IPS DF 19.7 (cell line): ENCODE measurements at regions not wholly inside any gene's neighbourhood (a gene's known extent, or its start where the extent isn't known, plus 50 kb on each side); places are given as distances from the start of the nearest gene placed in this dataset.

ENCODE experiments used
- DNase-seq: peaks from one replicate; pipeline ENCODE4 v3.0.0-alpha.2; 2013; ENCODE audit warnings: low read depth, low spot score

DNA sequence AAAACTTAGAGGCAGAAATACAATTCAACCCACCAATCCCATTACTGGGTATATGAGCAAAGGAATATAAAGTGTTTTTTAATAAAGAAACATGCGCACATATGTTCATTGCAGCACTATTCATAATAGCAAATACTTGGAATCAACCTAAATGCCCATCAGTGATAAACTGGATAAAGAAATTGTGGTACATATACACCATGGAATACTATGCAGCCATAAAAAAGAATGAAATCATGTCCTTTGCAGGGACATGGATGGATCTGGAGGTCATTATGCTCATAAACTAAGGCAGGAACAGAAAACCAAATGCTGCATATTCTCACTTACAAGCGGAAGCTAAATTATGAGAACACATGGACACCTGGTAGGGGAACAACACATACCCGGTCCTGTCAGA is 807.7 kb upstream of the INTU start:
- no peak for DNase-seq

DNA sequence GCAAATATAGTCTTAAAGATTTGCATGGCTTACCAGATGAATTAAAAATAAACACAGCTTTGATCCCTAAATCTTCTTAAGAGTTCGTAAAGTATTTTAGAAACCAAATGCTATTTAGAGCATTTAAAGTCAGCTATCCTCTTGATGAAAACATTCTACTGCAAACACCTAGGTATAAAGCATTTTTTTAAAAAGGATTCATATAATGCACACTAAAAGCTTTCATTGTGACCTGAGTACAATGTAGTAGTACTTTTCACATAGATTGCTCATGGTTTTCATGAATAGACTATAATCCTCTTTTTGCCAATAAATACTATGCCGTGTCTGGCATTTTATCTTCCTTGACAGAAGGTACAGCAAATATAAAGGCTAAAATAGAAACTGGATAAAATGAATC is 805.1 kb upstream of the INTU start:
- no peak for DNase-seq

DNA sequence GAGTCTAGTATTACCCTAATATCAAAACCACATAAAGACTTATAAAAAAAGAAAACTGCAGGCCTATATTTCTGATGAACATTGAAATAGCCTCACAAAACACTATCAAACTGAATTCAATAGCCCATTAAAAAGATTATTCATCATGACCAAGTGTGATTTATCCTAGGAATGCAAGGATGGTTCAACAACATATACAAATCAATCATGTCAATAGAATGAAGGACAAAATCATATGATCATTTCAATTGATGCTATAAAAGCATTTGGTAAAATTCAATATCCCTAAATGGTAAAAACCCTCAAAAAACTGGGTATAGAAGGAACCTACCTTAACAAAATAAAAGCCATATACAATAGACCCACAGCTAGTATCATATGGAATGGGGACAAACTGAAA is 797.9 kb upstream of the INTU start:
- no peak for DNase-seq

DNA sequence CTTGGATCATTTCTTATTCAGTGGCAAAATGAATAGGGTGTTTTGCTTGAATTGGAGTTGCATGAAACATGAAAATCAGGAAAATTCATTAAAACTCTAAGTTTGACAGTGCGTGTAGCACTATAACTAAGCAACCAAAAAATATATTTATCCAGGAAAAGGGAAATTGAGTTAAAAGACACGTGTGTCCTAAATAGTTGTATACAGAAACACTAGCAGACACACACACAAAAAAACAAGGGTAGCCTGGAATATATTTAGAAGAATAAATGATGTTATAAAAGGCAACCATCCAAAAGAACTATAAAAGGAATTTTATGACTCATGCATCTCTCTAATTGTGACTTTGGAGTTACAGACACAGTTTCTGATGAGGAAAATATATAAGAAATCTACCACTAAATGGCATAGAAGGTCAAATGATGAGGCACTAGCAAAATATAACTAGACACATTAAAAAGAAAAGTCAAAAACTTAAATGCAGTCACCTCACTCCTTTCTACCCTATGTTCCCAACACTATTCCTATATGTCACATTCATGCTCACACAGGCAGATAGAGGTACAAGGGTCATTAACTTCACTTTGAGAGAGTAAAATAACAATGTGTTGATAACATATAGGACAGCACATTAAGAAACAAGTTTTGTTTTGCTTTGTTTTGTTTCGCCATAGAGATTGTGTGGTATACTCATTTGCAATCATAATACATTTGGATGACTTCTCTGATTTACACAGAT is 793.6 kb upstream of the INTU start:
- no peak for DNase-seq

DNA sequence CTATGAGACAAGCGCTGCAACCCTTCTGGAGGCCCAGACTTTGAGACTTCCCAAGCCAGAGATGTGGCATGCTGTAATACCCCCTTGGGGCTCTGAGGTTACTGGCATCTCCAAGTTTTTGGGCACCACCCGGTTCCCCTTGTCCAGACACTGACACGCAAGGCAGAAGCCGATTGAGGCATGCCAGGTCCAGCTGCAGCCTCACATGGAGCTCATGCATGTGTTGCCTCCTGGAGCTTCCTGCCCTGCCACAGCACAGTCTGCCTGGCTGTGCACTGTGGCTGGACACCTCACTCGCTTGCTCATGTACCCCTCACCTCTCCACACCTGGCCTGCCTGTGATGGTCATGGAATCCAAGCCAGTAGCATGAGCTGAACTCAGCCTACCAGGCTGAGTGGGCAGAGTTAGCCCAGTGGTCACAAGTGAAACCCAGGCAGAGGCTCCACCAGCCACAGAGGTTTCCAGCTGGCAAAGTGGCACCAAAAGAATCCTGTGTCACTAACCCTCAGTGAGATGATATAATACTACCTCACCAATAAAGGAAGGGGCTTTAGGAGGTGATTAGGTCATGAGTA is 789.2 kb upstream of the INTU start:
- DNase-seq, result no peak

DNA sequence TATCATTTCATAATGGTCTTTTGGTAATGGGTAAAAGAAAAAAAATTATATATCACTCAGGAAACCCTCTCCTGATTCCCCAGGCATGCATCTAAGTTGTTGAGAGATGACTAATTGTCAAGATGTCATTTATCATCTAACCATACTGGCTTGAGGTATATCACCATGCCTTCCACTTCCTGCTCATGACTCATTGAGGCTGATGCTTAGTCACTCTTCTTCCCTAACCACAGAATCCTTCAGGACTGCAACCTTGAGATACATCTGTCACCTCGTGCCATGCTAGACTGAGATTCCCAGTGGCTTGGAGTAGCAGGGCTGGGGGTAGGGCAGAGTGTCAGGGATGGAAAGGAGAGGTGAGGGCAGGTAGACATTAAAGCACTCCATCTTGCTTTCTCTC is 782.5 kb upstream of the INTU start:
- DNase-seq, result no peak

DNA sequence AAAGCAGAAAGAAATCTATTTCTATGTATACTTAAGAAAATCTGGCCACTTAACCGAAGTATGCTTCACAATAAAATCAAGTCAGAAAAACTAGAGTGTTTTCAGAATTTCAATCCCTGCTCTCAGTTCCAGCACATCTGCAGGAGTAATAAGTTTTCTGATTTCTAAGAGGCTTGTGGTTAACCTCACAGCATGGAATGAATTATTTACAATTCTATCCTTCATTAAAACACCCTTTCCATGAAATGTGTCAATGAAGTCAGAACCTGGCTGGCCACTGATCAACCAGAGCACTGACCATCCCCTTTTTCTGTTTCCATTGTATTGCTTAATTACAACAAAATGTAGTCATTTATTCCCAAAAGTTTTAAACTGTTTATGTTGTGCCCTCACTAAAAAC is 781.4 kb upstream of the INTU start:
- no peak for DNase-seq

DNA sequence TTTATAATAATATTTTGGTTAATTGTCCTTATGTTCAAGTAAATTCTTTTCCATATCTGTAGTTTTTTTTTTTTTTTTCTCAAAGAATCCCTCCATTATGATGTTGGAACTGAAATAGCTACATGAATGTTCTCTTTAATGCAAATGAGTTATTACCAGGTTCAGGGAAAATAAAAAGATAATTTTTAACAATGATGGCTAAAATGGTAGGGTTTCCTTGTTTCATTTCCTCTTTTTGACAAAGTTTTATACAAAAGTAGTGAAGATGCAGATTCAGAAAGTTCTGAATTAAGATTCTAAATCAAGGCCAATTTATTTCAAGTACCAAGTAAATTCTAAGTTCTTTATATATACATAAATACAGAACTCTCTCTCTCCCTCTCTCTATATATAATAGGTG is 779.0 kb upstream of the INTU start:
- no peak for DNase-seq

DNA sequence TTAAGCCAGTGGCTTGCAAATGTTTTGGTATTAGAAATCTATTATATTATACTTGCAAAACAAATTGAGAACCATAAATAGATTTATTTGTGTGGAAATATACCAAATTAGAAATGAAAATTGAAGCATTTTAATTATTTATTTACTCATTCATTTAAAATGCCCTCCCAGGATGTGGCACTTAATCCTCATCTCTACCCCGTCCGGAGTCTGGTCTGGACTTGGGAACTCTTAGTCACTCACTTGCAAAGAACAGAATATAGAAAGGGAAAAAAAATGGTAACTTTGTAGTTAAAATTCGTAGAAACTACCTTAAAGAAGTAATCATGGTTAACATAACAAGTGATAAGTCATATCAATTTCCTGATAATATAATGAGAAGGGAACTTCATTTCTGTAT is 775.9 kb upstream of the INTU start:
- no peak for DNase-seq

DNA sequence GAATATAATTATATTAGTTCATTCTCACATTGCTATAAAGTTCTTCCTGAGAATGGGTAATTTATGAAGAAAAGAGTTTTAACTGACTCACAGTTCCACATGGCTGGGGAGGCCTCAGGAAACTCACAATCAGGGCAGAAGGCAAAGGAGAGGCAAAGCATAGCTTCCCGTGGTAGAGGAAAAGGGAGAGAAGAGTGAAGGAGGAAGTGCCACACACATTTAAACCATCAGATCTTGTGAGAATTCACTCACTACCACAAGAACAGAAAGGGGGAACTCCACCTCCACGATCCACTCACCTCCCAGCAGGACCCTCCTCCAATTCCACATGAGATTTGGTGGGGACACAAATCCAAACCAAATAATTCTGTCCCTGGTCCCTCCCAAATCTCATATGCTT is 773.4 kb upstream of the INTU start:
- no peak for DNase-seq

DNA sequence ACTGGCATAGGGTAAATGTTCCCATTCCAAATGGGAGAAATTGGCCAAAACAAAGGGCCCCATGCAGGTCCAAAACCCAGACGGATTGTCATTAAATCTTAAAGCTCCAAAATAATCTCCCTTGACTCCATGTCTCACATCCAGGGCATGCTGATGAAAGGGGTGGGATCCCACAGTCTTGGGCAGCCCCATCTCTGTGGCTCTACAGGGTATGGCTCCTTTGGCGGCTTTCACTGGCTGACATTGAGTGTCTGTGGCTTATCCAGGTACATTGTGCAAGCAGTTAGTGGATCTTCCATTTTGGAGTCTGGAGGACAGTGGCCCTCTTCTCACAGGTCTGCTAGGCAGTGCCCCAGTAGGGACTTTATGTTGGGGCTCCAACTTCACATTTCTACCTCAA is 772.9 kb upstream of the INTU start:
- no peak for DNase-seq

DNA sequence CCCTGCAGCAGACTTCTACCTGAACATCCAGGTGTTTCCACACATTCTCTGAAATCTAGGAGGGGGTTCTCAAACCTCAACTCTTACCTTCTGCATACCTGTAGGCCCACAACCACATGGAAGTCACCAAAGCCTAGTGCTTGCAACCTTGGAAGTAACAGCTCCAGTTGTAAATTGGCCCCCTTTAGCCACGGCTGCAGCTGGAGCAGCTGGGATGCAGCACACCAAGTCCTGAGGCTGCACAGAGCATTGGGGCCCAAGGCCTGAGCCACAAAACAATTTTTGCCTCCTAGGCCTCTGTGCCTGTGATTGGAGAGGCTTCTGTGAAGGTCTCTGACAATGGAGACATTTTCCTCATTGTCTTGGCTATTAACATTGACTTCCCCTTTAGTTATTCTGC is 772.4 kb upstream of the INTU start:
- DNase-seq, result no peak

DNA sequence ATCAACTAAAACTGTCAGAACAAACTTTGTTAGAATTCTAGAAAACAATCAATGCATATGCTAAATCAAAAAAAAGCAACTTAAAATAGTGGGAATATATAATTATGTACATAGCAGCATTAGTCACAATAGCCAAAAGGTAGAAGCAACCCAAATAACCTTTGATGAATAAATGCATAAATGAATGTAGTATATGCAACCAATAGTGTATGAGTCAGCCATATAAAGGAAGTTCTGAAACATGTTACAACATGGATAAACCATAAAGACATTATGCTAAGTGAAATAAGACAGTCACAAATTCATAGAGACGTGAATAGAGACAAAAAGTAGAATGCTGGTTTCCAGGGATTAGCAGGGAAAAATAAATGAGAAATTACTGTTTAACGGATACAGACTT is 762.8 kb upstream of the INTU start:
- no peak for DNase-seq

DNA sequence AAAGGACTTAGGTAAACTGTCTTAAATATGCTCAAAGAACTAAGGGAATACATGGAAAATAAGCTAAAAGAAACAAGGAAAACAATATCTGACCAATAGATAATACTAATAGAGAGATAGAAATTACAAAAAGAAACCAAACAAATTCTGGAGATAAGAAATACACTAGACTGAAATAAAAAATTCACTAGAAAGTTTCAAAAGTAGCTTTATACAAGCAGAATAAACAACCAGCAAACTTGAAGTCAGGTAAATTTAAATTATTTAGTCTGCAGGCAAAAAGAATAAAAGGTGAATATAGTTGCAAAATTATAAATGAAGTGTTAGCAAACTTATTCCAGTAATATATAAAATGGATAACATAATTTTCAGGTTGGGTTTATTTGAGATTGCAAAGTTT is 760.9 kb upstream of the INTU start:
- no peak for DNase-seq

DNA sequence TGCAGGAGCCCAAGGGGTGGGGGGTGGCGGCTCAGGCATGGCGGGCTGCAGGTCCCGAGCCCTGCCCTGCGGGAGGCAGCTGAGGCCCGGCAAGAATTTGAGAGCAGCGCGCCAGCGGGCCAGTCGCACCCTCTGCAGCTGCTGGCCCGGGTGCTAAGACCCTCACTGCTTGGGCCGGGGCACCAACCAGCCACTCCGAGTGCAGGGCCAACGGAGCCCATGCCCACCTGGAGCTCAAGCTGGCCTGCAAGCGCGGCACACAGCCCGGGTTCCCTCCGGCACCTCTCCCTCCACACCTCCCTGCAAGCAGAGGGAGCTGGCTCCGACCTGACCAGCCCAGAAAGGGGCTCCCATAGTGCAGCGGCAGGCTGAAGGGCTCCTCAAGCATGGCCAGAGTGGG is 758.2 kb upstream of the INTU start:
- no peak for DNase-seq

DNA sequence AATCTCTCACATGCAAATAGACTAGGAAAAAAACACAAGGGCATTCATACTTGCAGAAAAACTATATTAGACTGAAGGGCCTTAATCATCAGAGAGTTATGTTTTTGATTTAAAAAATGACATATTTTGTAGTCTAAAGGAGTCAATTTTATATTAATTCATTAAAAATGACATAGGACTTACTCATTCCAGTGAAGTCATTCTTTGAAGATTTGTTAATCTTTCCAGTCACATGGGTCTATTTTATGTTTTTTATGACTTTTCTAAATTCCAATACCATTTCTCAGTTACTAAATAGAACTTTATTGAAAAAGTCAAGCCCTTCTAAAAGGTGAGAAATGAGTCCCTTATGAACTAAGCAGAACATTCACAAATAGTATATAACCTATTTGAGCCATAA is 743.8 kb upstream of the INTU start:
- DNase-seq, result no peak

DNA sequence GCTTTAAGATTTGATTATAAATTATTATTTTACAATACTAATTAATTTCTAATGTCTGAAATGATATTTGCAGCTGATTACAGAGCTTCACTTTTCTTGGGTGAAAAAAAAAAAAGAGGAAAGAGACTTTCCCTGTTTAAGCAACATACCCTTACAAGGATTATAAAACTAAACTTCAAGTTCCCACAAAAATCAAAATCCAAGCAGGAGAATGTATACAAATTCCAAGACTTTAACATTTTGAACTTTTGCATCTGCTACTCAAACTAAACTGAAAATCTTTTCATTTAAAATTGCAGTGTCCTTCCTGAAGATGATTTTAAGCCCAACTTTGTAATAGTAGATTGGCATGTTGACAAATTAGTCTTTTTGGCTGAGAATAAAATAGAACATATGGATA is 742.4 kb upstream of the INTU start:
- no peak for DNase-seq

DNA sequence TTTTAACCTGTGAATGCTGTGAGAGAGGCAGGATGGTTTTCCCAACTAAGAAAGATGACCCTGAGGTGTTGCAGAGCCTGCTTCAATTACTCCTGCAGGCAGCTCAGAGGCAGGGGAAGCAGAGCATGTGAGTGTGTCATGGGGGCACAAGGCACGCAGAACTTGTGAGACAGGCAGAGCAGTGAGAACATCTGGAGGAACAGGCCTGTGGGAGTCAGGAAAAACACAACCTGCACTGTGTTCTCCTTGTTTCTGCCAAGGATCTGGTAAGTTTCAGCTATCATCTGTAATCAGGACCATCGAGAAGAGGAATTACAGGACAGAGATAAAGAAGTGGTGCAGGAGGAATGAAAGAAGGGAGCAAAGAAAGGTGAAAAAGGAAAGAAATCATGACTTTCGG is 741.8 kb upstream of the INTU start:
- DNase-seq, result no peak

DNA sequence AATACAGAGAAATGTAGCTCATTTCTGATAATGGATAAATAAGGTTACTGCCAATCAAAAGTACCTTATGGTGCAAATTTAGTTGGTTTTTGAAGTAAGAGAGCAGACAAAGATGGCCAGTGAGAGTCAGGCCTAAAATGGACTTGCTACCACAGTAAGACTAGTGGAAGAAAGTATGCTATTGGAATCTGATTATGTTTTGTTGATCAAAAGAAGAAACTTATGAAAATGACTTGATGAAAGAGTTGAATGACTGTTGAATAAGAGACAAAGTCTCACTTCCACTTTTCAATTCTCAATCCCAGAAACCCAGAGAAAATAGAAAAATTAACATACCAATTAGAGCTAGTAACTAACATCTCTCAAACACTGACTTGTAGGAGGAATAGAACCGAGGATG is 737.8 kb upstream of the INTU start:
- DNase-seq, result no peak

DNA sequence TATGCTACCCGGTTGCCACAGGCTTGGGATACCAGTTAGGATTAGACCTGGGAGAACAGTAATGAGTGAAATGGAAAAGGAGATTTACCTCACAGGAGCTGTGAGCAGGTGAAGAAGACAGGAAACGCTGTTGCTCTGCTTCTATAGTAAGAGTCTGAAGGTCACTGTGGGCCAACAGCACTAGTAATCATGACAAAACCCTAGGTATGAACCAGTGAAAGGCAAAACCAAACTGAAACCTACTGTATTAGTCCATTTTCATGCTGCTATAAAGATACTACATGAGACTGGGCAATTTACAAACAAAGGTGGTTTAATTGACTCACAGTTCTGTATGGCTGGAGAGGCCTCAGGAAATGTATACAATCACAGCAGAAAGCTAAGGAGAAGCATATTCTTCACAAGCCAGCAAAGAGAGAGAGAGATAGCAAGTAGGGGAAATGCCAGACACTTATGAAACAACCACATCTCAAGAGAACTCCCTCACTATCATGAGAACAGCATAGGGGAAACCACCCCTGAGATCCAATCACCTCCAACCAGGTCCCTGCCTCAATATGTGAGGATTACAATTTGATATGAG is 736.7 kb upstream of the INTU start:
- DNase-seq, result no peak

DNA sequence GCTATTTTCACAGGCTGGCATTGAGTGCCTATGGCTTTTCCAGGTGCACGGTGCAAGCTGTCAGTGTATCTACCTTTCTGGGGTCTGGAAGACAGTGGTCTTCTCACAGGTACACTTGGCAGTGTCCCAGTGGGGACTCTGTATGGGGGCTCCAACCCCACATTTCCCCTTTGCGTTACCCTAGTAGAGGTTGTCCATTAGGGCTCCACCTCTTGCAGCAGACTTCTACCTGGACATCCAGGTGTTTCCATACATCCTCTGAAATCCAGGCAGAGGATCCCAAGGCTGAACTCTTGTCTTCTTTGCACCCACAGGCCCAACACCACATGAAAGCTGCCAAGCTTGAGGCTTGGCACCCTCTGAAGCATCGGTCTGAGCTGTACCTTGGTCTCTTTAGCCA is 735.7 kb upstream of the INTU start:
- DNase-seq, result no peak

DNA sequence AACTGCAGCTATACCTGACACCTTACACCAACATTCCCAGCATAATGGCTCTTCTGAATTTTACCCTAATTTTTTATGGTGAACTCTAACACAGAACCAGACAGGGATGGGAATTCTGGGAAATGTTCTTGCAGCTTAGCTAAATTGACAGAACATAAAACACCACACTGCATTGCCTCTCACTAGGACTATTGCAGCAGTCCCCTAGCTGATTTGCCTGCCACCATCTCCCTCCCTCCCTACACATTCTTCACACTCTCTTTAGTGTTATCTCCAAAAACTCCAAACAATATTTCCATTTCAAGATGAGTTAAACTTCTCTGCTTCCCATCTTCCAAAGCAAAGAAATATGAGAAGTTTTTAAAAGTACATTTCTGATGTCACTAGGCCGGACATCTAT is 733.9 kb upstream of the INTU start:
- DNase-seq, result no peak

DNA sequence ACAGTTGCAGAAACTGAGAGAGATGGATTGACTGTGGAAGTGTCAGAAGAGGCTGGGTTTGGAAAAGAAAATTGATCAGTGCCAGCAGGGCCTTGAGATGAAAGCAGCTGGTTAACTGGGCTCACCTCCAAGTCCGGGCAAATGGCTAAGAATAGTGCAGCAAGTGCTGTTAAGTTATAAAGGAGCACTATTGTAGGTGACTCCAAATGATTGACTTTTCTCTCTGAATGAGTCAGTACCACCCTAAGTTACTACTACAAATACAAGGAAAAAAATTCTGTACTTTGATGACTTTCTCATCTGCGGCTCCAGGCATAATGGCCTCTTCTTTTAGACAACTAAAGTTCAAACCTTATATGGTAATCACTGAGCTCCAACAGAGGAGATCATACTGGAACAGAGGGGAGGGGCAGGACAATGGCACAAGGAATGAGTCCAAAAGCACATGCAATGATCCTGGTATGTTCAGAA is 733.4 kb upstream of the INTU start:
- DNase-seq, result no peak

DNA sequence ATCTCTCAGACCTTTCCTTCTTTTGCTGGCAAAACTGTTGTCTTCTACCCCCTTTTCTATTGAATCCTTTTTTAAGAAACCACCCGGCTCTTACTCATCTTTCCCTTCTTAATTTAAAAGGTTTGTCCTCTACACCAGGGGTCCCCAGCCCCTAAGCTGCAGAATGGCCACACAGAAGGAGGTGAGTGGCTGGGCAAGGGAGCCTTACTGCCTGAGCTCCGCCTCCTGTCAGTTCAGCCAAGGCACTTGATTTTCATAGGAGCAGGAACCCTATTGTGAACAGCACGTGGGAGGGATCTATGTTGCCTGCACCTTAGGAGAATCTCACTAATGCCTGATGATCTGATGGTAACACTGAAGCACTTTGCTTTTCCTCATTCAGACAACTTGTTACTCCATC is 726.3 kb upstream of the INTU start:
- DNase-seq, result peak; percentile 30
